GM12878 (cell line): ENCODE measurements at regions not wholly inside any gene's neighbourhood (a gene's known extent, or its start where the extent isn't known, plus 50 kb on each side); places are given as distances from the start of the nearest gene placed in this dataset.

ENCODE experiments used
- BRCA1 ChIP-seq: IDR thresholded peaks from 2 replicates; pipeline ENCODE4 v1.6.1; 2011; ENCODE audit warnings: low read depth, low read length, improper control_type of control experiment
- CREM ChIP-seq: IDR thresholded peaks from 2 replicates; pipeline ENCODE4 v1.6.1; 2014; ENCODE audit warnings: antibody characterized with exemption, low read depth
- EP300 ChIP-seq, 2 experiments: fragments of 150-350 bp in 1 of 2; IDR thresholded peaks; 2 replicates each; pipeline ENCODE4 v1.6.1; 2011 to 2012; ENCODE audit warnings: low read depth in 2 of 2, low read length in 2 of 2, borderline replicate concordance in 1 of 2, improper control_type of control experiment in 1 of 2, inconsistent platforms in 1 of 2; ENCODE audit not compliant: control insufficient read depth in 1 of 2
- EZH2 ChIP-seq: IDR thresholded peaks from 2 replicates; pipeline ENCODE4 v1.6.1; 2012; ENCODE audit warnings: low read depth, mild to moderate bottlenecking, control low read depth, inconsistent platforms, low read length, borderline replicate concordance; ENCODE audit not compliant: control insufficient read depth
- HDAC2 ChIP-seq: fragments of 200-600 bp; sonication (generic); IDR thresholded peaks from 2 replicates; pipeline ENCODE4 v1.6.1; 2017
- NR2C2 ChIP-seq: IDR thresholded peaks from 2 replicates; pipeline ENCODE4 v1.6.1; 2011; ENCODE audit warnings: borderline replicate concordance, low read depth; ENCODE audit not compliant: control insufficient read depth, insufficient read length
- POLR2AphosphoS5 ChIP-seq: IDR thresholded peaks from 2 replicates; pipeline ENCODE4 v1.6.1; 2011; ENCODE audit warnings: mild to moderate bottlenecking, low read length, inconsistent platforms
- SMC3 ChIP-seq: IDR thresholded peaks from 2 replicates; pipeline ENCODE4 v1.6.1; 2011; ENCODE audit warnings: low read length, improper control_type of control experiment, borderline replicate concordance
- TF ChIP-seq, protein P1 (sequence below), 3 experiments: IDR thresholded peaks in 2 of 3; conservative IDR thresholded peaks in 1 of 3; 2 replicates each; pipeline ENCODE4 v1.5.1; 2011; ENCODE audit warnings: low read depth in 3 of 3, low read length in 3 of 3, mild to moderate bottlenecking in 3 of 3, control low read depth in 2 of 3, moderate library complexity in 2 of 3, inconsistent platforms in 1 of 3, mixed read lengths in 1 of 3; ENCODE audit not compliant: control insufficient read depth in 2 of 3, insufficient read depth in 1 of 3; ENCODE audit errors: extremely low read depth in 1 of 3
- TF ChIP-seq, protein P2 (sequence below): IDR thresholded peaks from 2 replicates; pipeline ENCODE4 v1.6.1; 2012; ENCODE audit warnings: low read depth, low read length, improper control_type of control experiment

DNA sequence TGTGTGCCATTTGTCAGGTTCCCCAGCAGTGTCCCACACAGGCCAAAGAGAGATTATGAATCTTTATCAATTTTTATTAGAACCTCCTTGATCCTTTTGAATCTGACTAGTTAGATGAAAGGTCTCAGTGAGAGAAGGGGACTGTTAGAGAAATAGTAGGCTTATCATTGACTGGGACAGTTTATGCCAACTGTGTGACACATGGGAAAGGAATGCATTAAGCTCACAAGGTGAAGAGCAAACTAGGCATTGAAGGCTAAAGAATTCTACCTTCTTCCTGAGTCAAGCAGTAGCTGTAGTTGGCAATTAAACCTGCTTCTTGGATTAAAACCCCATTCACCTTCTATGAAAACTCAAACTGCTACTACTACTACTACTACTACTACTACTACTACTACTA, 389.6 kb upstream of the CDH19 start:
- TF ChIP-seq NR2C2 (no peak), POLR2AphosphoS5 (no peak), EZH2 (no peak), SMC3 (no peak), CREM (no peak), HDAC2 (no peak), EP300 (IDR thresholded peaks at IDR 0.05; ENCODE audit: borderline replicate concordance in 1 of 2, control insufficient read depth in 1 of 2, low read depth in 2 of 2, low read length in 2 of 2) (no peak), BRCA1 (no peak)
- TF ChIP-seq, protein P1, sequence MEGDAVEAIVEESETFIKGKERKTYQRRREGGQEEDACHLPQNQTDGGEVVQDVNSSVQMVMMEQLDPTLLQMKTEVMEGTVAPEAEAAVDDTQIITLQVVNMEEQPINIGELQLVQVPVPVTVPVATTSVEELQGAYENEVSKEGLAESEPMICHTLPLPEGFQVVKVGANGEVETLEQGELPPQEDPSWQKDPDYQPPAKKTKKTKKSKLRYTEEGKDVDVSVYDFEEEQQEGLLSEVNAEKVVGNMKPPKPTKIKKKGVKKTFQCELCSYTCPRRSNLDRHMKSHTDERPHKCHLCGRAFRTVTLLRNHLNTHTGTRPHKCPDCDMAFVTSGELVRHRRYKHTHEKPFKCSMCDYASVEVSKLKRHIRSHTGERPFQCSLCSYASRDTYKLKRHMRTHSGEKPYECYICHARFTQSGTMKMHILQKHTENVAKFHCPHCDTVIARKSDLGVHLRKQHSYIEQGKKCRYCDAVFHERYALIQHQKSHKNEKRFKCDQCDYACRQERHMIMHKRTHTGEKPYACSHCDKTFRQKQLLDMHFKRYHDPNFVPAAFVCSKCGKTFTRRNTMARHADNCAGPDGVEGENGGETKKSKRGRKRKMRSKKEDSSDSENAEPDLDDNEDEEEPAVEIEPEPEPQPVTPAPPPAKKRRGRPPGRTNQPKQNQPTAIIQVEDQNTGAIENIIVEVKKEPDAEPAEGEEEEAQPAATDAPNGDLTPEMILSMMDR (IDR thresholded peaks at IDR 0.05 in 2 of 3, conservative IDR thresholded peaks at IDR 0.05 in 1 of 3; ENCODE audit: control insufficient read depth in 2 of 3, extremely low read depth in 1 of 3, insufficient read depth in 1 of 3, low read depth in 3 of 3, low read length in 3 of 3) = no peak
- TF ChIP-seq, protein P2, sequence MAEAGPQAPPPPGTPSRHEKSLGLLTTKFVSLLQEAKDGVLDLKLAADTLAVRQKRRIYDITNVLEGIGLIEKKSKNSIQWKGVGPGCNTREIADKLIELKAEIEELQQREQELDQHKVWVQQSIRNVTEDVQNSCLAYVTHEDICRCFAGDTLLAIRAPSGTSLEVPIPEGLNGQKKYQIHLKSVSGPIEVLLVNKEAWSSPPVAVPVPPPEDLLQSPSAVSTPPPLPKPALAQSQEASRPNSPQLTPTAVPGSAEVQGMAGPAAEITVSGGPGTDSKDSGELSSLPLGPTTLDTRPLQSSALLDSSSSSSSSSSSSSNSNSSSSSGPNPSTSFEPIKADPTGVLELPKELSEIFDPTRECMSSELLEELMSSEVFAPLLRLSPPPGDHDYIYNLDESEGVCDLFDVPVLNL = no peak
